DMS114 treated with DMSO at 0.1 percent for 48 hours (cell line): ENCODE measurements at regions not wholly inside any gene's neighbourhood (a gene's known extent, or its start where the extent isn't known, plus 50 kb on each side); places are given as distances from the start of the nearest gene placed in this dataset.

Experiments used
- DNase-seq: peaks from one replicate; lab custom pipeline; 2025; ENCODE audit not compliant: unreplicated experiment; lab: John Stamatoyannopoulos, UW

DNA sequence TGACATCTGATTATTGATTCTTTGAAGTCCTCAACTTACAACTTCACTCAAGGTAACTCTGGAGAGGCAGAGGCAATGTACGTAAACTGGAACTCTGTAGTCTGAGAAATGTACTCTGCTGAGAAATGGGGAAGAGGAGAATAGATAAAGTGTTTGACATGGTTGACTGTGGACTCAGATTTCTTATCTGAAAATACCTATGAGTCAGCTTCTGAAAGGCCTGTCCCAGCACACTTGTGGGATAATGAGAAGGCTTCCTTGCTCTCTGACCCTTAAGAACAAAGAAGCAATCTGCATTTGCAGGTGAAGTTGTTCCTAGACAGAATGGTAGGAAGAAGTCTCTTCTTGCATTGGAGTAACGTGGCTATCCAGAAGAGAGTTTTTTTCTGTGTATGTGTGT lies 1573.5 kb downstream of the BRINP3 start:
- no peak for DNase-seq

- DNase-seq: no peak
Observed at GRCh38 chr1:188906921-188907641, 1570.6 kb downstream of the BRINP3 start.

DNA sequence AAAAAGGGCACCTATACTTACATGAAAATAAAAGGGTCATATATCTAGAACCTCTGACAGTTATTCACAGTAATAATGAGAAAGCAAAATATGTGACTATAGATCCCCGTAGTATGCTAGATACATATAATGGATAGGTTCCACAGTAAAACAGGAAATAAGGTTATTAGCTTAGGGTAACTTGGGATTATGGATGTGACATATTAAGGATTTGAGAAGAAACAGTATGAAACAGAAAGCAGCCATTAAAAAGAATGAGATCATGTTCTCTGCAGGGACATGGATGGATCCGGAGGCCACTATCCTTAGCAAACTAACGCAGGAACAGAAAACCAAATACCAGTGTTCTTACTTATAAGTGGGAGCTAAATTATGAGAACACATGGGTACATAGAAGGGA lies 1547.3 kb downstream of the BRINP3 start:
- DNase-seq: no peak

- no peak for DNase-seq
Observed at GRCh38 chr1:188931506-188931905, 1546.2 kb downstream of the BRINP3 start.

GRCh38 chr1:188937965-188938551 lies 1539.6 kb downstream of the BRINP3 start:
- DNase-seq: no peak

DNA sequence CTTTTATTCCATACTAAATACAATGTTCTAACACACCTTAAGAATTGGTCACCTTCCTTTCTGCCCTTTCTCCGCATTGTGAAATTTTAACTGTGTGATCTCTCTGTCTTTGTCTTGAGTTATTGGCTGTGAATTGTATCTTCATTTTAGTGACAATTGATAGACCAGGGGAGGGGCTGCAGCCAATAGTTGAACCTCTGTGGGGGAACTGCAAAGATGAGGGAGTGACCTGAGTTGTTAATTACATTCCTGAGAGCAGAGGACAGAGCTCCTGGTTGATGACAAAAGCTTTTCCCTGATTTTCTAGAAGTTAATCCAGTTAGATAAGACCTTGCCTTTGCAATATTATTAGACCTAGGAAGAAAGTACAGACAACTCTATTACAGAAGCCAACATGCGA lies 1535.7 kb downstream of the BRINP3 start:
- no peak for DNase-seq

- no peak for DNase-seq
Observed at GRCh38 chr1:188949701-188950100, 1528.0 kb downstream of the BRINP3 start.

GRCh38 chr1:188958461-188959115 lies 1519.1 kb downstream of the BRINP3 start:
- DNase-seq: no peak

- no peak for DNase-seq
Observed at GRCh38 chr1:188986745-188987417, 1490.8 kb downstream of the BRINP3 start.

- no peak for DNase-seq
Observed at GRCh38 chr1:188988589-188988988, 1489.1 kb downstream of the BRINP3 start.

GRCh38 chr1:188991221-188991930 lies 1486.3 kb downstream of the BRINP3 start:
- DNase-seq: no peak

DNA sequence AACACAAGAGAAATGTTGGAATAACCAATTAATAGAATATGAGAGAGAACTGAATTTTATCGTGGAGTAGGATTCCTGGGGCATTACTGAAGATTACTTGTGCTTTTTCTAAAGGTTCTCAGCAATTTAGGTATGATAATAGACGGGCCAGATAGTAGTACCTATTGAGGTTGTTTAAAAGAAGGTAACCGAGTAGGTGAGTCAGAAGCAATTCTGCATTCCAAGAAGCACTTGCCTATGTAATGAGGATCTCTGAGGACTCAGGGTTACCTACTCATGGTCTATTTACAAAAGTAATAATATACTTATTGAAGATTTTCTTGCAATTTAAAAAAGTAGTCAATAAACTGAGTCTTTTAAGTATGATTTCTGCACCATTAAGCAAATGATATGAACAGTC lies 1469.8 kb downstream of the BRINP3 start:
- DNase-seq: no peak

DNA sequence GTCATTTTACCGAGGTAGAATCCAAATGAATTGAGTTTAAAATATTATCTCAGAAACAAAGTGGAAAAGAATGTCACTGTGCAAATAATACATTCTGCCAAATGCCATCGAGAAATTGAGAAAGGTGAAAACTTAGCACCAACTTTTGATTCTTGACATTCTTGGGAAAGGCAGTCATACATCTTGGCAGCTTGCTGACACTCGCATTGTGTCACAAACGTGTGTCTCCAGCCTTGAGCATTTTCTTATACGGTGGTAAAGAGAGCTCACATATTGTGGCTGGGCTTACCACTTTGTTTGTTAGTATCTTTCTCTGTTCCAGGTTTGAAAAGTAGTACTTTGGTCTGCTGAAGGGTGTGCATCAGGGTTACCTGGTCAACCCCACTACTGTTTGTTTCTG lies 1456.1 kb downstream of the BRINP3 start:
- DNase-seq: no peak

DNA sequence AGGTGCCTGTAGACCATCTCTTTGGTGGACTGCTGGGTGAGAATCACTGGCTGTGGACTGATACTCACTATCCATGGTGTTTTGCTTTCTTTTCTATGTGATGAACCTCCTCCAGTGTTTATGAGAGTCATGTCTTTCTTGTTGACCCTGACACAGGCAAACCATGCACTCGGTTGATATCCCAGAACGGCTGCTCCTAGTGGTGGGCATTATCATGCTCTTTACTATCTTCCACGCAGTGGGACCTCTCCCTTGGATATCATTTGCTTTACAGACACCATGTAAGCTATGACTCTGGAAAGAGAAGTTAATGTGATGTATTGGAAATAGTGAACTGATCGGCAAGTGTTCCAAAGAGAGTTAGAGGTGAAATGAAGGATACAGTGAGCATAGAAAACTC lies 1455.6 kb downstream of the BRINP3 start:
- no peak for DNase-seq

DNA sequence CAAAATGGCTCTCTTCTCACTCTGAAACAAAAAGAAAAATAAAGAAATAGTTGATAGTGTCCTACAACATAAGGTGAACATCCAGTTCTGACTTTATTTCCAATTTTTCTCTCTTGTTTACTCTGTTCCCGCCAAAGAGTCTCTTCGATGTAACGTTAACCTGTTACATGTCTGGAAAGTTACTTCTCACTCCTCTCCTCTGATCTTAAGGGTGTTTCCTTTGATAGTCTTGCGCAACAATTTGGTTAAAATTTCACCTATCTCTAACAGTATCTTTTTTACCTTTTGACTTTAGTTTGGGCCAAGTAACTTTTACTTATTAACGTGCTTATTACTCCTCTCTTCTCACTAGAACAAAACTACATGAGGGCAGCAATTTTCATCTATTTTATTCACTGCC lies 1450.2 kb downstream of the BRINP3 start:
- DNase-seq: no peak

- no peak for DNase-seq
Observed at GRCh38 chr1:189033169-189033568, 1444.5 kb downstream of the BRINP3 start.

GRCh38 chr1:189036628-189037027 lies 1441.0 kb downstream of the BRINP3 start:
- no peak for DNase-seq

- no peak for DNase-seq
Observed at GRCh38 chr1:189046127-189046526, 1431.5 kb downstream of the BRINP3 start.

DNA sequence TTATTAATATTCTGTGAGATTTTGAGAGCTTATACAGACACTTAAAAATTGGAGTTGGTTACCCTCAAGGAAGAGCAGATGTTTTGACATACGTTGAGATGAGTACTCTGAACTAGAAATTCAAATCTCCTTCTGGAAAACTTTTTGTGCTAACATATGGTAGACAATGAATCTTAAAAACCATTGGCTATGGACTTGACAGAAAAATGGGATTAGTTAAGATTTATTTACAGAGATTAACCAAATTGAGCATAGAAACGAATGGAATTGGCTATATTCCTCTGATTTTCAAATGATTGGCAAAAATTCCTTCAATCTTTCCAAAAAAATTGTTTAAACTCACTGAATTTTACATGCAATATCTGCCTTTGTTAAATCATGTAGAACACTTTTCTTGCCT lies 1392.9 kb downstream of the BRINP3 start:
- DNase-seq: no peak

DNA sequence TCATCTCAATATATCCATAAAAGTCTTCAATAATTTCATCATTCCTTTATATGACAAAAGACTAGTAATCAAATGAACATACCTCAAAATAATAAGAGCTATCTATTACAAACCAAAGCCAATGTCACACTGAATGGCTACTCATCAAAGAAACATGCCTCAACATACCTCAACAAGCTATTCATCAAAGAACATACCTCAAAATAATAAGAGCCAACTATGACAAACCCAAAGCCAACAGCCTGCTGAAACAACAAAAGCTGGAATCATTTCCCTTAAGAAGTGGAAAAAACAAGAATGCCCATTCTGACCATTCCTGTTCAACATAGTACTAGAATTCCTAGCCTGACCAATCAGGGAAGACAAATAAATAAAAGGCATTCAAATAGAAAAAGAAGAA lies 1373.7 kb downstream of the BRINP3 start:
- no peak for DNase-seq

GRCh38 chr1:189117072-189117770 lies 1360.4 kb downstream of the BRINP3 start:
- no peak for DNase-seq
